Stimulated activated naive CD8-positive, alpha-beta T cell treated with anti-CD3 and anti-CD28 coated beads, Interleukin-15, amount 100 ng/mL, for 72 hours (primary cell): ENCODE measurements at regions not wholly inside any gene's neighbourhood (a gene's known extent, or its start where the extent isn't known, plus 50 kb on each side); places are given as distances from the start of the nearest gene placed in this dataset.

Source experiments
- ATAC-seq: fragments of 150-1000 bp; cut with Tn5 transposase; 2 replicates; pipeline ENCODE4 v1.10.0; 2021; ENCODE audit warnings: mild to moderate bottlenecking, moderate library complexity
- DNase-seq, 2 donors: peaks; one replicate each; pipeline ENCODE4 v3.0.0; 2021 to 2022
- H3K27ac Mint-ChIP-seq, 2 donors: one replicate each; pipeline ENCODE4 v1.8.0; 2022; ENCODE audit warnings: mild to moderate bottlenecking in 2 of 2, mixed read lengths in 2 of 2, moderate library complexity in 2 of 2
- H3K27me3 Mint-ChIP-seq: one replicate; pipeline ENCODE4 v1.8.0; 2022; ENCODE audit warnings: mixed read lengths
- H3K4me1 Mint-ChIP-seq: one replicate; pipeline ENCODE4 v1.8.0; 2022; ENCODE audit warnings: mild to moderate bottlenecking, mixed read lengths
- H3K4me3 Mint-ChIP-seq, 2 donors: one replicate each; pipeline ENCODE4 v1.8.0; 2022; ENCODE audit warnings: mild to moderate bottlenecking in 2 of 2, mixed read lengths in 2 of 2, moderate library complexity in 1 of 2
- H3K9me3 Mint-ChIP-seq, 2 donors: one replicate each; pipeline ENCODE4 v1.8.0; 2022; ENCODE audit warnings: mixed read lengths in 2 of 2

- ATAC-seq = no peak
- H3K4me1 Mint-ChIP-seq = no peaks in the 10 kb centered on the region
- no peak overlapping the region for H3K27ac Mint-ChIP-seq
- DNase-seq = no peak
- peaks cover 35% of the 10 kb centered on the region for H3K27me3 Mint-ChIP-seq
- peaks cover 7 to 18% of the 10 kb centered on the region in 2 donors for H3K9me3 Mint-ChIP-seq
- H3K4me3 Mint-ChIP-seq = no peak overlapping the region
Observed at GRCh38 chr4:101540336-101540735, 193.0 kb upstream of the PPP3CA start.

- ATAC-seq (no peak), DNase-seq (no peak)
- Mint-ChIP-seq H3K4me3 (no peak overlapping the region), H3K27me3 (peaks cover 64% of the 10 kb centered on the region), H3K4me1 (peaks cover 21% of the 10 kb centered on the region), H3K9me3 (peaks cover 0 to 12% of the 10 kb centered on the region in 2 donors), H3K27ac (peak overlapping the region in 1 of 2 donors; percentile 42)
Observed at GRCh38 chr4:101528526-101528925, 181.2 kb upstream of the PPP3CA start.

DNA sequence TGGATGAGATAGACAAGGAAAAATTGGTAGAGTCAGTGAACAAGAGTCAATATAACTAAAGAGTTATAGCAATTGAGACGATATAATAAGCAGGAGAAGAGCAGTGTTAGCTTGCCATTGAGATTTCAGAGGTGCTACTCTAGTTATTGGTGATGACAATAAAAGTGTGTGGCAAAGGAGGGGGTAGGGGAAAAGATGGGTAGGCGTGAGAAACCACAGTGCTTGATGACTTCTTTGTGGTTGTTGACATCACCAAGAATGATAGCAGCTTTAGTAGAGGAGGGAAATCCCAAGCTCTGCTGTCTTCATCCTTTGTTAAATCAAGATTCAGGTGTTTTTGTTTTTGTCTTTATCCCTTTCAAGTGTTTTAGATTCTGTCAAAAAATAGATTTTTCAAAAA lies 179.9 kb upstream of the PPP3CA start:
- Mint-ChIP-seq H3K4me3 (peak overlapping the region in 1 of 2 donors; percentile 16), H3K27ac (no peak overlapping the region), H3K27me3 (peaks cover 52% of the 10 kb centered on the region), H3K9me3 (peaks cover 0 to 11% of the 10 kb centered on the region in 2 donors), H3K4me1 (peaks cover 21% of the 10 kb centered on the region)
- ATAC-seq (peak; percentile 99), DNase-seq (peak; percentile 69 to 79)

DNA sequence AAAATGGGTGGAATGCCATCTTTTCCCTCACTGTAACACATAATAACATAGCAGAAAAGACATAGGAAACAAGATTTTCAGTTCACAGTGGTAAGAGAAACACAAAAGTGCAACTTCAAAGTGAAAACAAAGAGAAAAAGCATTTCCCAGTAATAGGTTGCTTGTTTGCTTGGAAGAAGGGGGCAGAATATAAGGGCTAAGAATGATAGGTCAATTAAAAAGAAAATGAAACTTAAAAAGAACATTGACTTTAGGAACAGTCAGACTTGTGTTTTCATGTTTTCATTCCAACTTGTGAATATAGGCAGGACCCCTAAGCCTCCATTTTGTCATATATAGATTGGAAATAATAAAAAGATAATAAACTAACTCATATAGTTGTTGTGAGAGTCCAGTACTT lies 168.2 kb upstream of the PPP3CA start:
- no peak for ATAC-seq

DNA sequence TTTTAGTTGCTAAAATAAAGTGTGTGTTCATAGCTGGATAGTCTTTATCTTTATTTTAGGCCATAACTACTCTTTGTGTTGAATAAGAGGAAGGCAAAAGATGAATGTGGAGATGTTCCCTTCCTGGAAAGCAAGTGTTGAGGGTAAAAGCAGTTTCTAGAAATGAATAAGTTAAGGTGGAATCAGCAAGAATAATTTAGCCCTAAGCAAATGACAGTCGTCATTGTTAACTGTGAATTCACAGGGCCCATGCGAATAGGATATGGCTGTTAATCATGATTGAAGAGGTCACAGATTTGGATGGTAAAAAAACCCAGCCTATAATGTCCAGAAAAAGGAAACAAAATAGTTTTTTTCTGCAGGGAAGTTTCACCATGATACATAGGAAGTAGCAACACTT lies 167.8 kb upstream of the PPP3CA start:
- Mint-ChIP-seq H3K27me3 (peaks cover 31% of the 10 kb centered on the region), H3K4me1 (peaks cover 16% of the 10 kb centered on the region), H3K9me3 (peaks cover 0 to 5% of the 10 kb centered on the region in 2 donors), H3K4me3 (no peak overlapping the region), H3K27ac (no peak overlapping the region)
- DNase-seq (no peak), ATAC-seq (no peak)

More for the DNA sequence above, 168.2 kb upstream of the PPP3CA start:
- Mint-ChIP-seq H3K27me3 (peaks cover 31% of the 10 kb centered on the region), H3K27ac (no peak overlapping the region), H3K9me3 (peaks cover 0 to 5% of the 10 kb centered on the region in 2 donors), H3K4me1 (peaks cover 16% of the 10 kb centered on the region), H3K4me3 (no peak overlapping the region)
- no peak for DNase-seq

DNA sequence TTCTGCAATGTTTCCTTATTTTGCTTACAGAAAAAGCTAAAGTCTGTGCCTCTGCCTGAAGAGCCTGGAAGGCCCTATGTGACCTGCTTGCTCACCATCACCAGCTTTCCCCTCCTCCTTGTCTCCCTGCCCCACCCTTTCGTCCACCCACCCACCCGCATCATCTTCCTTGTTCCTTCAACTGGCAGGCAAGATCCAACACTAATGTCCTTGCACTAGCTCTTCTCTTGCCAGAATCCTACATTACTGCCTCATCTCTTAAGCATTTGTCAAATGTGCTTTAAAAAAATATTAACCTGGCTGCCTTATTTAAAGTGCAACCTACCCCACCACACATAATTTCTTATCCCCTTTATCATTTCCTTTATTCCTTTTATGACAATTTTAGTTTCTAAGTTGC lies 165.1 kb upstream of the PPP3CA start:
- Mint-ChIP-seq H3K27me3 (peaks cover 29% of the 10 kb centered on the region), H3K4me1 (peaks cover 16% of the 10 kb centered on the region), H3K9me3 (peaks cover 0 to 5% of the 10 kb centered on the region in 2 donors), H3K4me3 (no peak overlapping the region), H3K27ac (no peak overlapping the region)
- DNase-seq = no peak
- no peak for ATAC-seq

GRCh38 chr4:101501421-101501820 lies 154.1 kb upstream of the PPP3CA start:
- no peak overlapping the region for H3K4me3 Mint-ChIP-seq
- H3K27ac Mint-ChIP-seq = no peak overlapping the region
- no peak for DNase-seq
- H3K9me3 Mint-ChIP-seq = no peaks in the 10 kb centered on the region
- no peaks in the 10 kb centered on the region for H3K27me3 Mint-ChIP-seq
- H3K4me1 Mint-ChIP-seq = no peaks in the 10 kb centered on the region
- no peak for ATAC-seq

- no peak for DNase-seq
- no peak for ATAC-seq
- H3K27me3 Mint-ChIP-seq = no peaks in the 10 kb centered on the region
- no peak overlapping the region for H3K4me3 Mint-ChIP-seq
- no peaks in the 10 kb centered on the region for H3K9me3 Mint-ChIP-seq
- no peaks in the 10 kb centered on the region for H3K4me1 Mint-ChIP-seq
- H3K27ac Mint-ChIP-seq = no peak overlapping the region
Observed at GRCh38 chr4:101500742-101501141, 153.4 kb upstream of the PPP3CA start.

DNA sequence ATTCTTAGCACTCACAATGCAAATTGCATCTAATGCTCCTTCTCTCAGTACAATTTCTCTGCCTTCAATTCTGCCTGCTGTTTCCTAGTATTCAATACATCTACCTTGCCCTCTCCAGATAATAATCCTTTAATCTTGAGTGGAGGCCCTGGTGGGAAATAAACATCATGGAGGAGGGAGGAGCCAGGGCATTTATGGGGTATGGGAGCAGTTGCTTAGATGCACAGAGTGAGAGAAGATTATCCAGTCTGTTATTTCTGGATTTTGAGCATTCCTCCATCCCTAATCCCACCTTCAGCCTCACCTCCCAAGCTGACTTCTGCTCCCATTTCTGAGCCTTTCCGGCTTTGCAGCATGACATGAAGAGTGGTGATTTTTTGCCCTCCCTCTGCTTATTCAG lies 127.9 kb upstream of the PPP3CA start:
- DNase-seq (no peak), ATAC-seq (no peak)
- peaks cover 16% of the 10 kb centered on the region for H3K27me3 Mint-ChIP-seq
- no peaks in the 10 kb centered on the region for H3K4me1 Mint-ChIP-seq
- no peak overlapping the region for H3K4me3 Mint-ChIP-seq
- H3K9me3 Mint-ChIP-seq = peaks cover 0 to 3% of the 10 kb centered on the region in 2 donors
- no peak overlapping the region for H3K27ac Mint-ChIP-seq

DNA sequence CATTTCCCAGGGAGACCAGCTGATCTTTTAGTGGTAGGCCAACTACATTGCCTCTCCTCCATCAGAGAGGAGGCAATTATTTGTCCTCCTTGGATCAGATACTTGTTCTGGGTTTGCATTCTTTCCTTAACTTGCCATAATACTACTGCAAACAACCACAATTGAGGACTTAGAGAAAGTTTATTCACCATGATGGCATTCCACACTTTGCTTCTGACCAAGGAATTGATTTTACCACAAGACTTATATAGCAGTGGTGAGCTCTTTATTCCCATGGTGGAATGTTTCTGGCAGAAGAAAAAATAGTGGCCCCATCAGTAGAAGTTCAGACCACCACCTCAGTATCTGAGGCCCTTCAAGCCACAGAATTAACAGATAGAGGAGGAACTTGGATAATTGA lies 123.9 kb upstream of the PPP3CA start:
- no peaks in the 10 kb centered on the region for H3K4me1 Mint-ChIP-seq
- H3K27me3 Mint-ChIP-seq = peaks cover 19% of the 10 kb centered on the region
- no peak overlapping the region for H3K4me3 Mint-ChIP-seq
- ATAC-seq (no peak), DNase-seq (no peak)
- no peak overlapping the region for H3K27ac Mint-ChIP-seq
- peaks cover 0 to 3% of the 10 kb centered on the region in 2 donors for H3K9me3 Mint-ChIP-seq

DNA sequence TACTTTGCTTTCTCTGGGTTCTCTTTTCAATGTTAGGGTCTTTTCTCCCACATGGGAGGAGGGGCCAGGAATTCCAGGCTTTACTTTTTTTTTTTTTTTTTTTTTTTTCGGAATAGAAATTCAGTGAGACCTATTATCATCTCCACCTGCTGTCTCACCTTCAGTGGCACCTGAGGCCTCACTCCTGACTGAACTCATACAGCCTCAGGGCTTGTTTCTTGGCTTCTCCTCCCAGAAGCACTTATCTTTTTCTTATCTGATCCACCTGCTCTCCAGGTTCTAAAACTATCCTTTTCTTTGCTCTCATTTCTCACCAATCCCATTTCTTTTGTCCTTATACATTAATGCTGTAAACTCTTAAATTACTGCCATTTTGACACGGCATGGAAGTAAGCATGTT lies 117.3 kb upstream of the PPP3CA start:
- peaks cover 0 to 7% of the 10 kb centered on the region in 2 donors for H3K9me3 Mint-ChIP-seq
- no peak overlapping the region for H3K27ac Mint-ChIP-seq
- no peak for ATAC-seq
- peaks cover 24% of the 10 kb centered on the region for H3K27me3 Mint-ChIP-seq
- no peaks in the 10 kb centered on the region for H3K4me1 Mint-ChIP-seq
- DNase-seq = no peak
- H3K4me3 Mint-ChIP-seq = no peak overlapping the region

GRCh38 chr4:101458914-101459313 lies 111.6 kb upstream of the PPP3CA start:
- no peak for DNase-seq
- H3K4me3 Mint-ChIP-seq = no peak overlapping the region
- peaks cover 37% of the 10 kb centered on the region for H3K27me3 Mint-ChIP-seq
- H3K9me3 Mint-ChIP-seq = peaks cover 16 to 36% of the 10 kb centered on the region in 2 donors
- H3K4me1 Mint-ChIP-seq = no peaks in the 10 kb centered on the region
- no peak overlapping the region for H3K27ac Mint-ChIP-seq
- no peak for ATAC-seq

DNA sequence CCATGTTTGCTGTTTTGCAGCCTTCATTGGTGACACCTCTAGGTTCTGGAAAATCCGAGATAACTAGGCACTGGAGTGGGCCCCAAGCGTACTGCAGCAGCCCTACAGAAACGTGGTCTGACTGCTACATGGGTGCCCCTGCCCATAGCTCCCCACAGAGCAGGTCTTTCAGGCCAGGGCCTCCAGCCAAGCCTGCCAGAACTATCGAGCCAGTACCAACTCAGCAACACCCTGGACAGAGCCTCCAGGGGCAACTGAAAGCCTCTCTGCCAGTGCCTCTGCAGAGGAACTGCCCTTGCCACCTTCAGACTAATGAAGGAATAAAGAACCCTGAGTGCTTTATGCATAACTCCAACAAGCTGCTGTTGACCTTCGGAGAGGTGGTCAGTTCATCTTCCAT lies 111.1 kb upstream of the PPP3CA start:
- no peaks in the 10 kb centered on the region for H3K4me1 Mint-ChIP-seq
- DNase-seq (no peak), ATAC-seq (no peak)
- no peak overlapping the region for H3K27ac Mint-ChIP-seq
- H3K4me3 Mint-ChIP-seq = no peak overlapping the region
- peaks cover 37% of the 10 kb centered on the region for H3K27me3 Mint-ChIP-seq
- peaks cover 16 to 36% of the 10 kb centered on the region in 2 donors for H3K9me3 Mint-ChIP-seq

GRCh38 chr4:101451086-101451485 lies 103.8 kb upstream of the PPP3CA start:
- DNase-seq (no peak), ATAC-seq (no peak)
- H3K27ac Mint-ChIP-seq = no peak overlapping the region
- no peak overlapping the region for H3K4me3 Mint-ChIP-seq
- peaks cover 27% of the 10 kb centered on the region for H3K27me3 Mint-ChIP-seq
- H3K4me1 Mint-ChIP-seq = no peaks in the 10 kb centered on the region
- peaks cover 6 to 11% of the 10 kb centered on the region in 2 donors for H3K9me3 Mint-ChIP-seq

- H3K27ac Mint-ChIP-seq = no peak overlapping the region
- ATAC-seq (no peak), DNase-seq (no peak)
- peaks cover 49% of the 10 kb centered on the region for H3K27me3 Mint-ChIP-seq
- no peaks in the 10 kb centered on the region for H3K4me1 Mint-ChIP-seq
- no peak overlapping the region for H3K4me3 Mint-ChIP-seq
- H3K9me3 Mint-ChIP-seq = no peaks in the 10 kb centered on the region
Observed at GRCh38 chr4:101441446-101441845, 94.1 kb upstream of the PPP3CA start.

DNA sequence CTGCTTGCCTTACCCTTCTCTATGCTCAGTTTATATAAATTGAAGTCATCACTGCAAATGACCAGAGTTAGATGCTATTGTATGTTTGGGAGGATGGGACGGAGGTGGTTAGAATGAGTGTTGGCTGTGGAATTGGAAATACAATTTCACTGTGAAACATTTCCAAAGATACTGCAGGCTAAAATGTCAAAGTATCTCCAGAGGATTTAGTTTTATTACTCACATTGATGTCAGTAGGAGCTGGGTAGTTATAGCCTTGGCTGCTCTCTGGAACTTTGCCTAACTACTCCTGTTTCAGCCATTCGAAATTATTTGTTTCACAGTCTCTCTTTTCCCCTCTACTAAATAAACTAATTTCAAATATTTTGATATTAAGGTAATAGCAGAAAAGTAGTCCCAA lies 92.6 kb upstream of the PPP3CA start:
- no peak for ATAC-seq
- H3K4me1 Mint-ChIP-seq = no peaks in the 10 kb centered on the region
- H3K27me3 Mint-ChIP-seq = peaks cover 49% of the 10 kb centered on the region
- H3K4me3 Mint-ChIP-seq = no peak overlapping the region
- DNase-seq = no peak
- no peak overlapping the region for H3K27ac Mint-ChIP-seq
- no peaks in the 10 kb centered on the region for H3K9me3 Mint-ChIP-seq

DNA sequence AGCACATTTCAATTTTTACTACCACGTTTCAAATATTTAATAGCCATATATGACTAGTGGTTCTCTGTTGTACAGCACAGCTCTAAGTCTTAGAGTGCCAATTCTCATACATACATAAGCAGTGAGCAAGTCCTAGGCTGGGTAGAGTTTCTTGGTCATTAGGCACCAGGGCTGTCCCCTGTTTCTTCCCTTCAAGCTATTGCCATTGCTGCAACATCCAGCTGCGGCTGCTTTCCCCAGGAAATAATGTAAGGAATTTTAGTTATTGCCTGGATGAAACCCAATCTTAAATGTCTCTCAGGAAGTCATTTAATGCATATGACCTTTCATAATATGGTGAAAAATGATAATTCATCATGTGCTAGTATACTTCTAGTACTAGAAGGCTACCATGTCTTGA lies 74.1 kb upstream of the PPP3CA start:
- Mint-ChIP-seq H3K4me3 (no peak overlapping the region), H3K27ac (no peak overlapping the region), H3K27me3 (peaks cover 23% of the 10 kb centered on the region)

More for the DNA sequence above, 74.1 kb upstream of the PPP3CA start:
- H3K9me3 Mint-ChIP-seq = no peaks in the 10 kb centered on the region
- ATAC-seq = no peak
- H3K4me1 Mint-ChIP-seq = peaks cover 36% of the 10 kb centered on the region
- no peak for DNase-seq
